A673 (cell line): ENCODE measurements at regions not wholly inside any gene's neighbourhood (a gene's known extent, or its start where the extent isn't known, plus 50 kb on each side); places are given as distances from the start of the nearest gene placed in this dataset.

Source experiments
- CTCF ChIP-seq: fragments of 300-800, 200-600 bp; sonication (generic); conservative IDR thresholded peaks from 2 replicates; pipeline ENCODE4 v1.5.1; 2017; ENCODE audit warnings: low read depth, mild to moderate bottlenecking, antibody characterized with exemption, low read length, moderate library complexity, mixed read lengths
- EZH2 ChIP-seq: fragments of 200-600 bp; sonication (generic); IDR thresholded peaks from 2 replicates; pipeline ENCODE4 v1.6.1; 2017; ENCODE audit warnings: borderline replicate concordance, low read depth, mild to moderate bottlenecking, mixed read lengths, antibody characterized with exemption, low read length; ENCODE audit not compliant: poor library complexity, severe bottlenecking

- peak; percentile 22; the same call in 1 of the 2 replicates for TF ChIP-seq CTCF
- TF ChIP-seq EZH2, result no peak
These were observed 152.1 kb downstream of the FMR1NB start for GRCh38 chrX:148133105-148133725.
